ENCODE measurements at regions not wholly inside any gene's neighbourhood (a gene's known extent, or its start where the extent isn't known, plus 50 kb on each side); places are given as distances from the start of the nearest gene placed in this dataset.

DNA sequence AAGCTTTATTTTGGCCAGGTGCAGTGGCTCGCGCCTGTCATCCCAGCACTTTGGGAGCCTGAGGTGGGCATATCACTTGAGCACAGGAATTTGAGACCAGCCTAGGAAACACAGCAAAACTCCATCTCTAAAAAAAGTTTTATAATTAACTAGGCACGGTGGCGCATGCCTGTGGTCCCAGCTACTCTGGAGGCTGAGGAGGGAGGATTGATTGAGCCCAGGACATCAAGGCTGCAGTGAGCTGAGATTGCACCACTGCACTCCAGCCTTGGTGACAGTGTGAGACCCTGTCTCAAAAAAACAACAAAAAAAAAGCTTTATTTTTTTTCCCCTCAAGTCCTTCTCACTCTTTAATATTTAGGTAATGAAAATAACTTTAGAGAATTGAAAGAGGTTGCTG, 100.8 kb upstream of the CMC1 start:
- ChIA-PET CTCF (no interaction called here), POLR2A (no interaction called here)
- Histone ChIP-seq H3K27me3 (ENCODE audit: control insufficient read depth, insufficient read depth, low read length) (no peaks in the 10 kb centered on the region; the same call in 1 of the 2 replicates), H3K4me1 (ENCODE audit: control insufficient read depth, insufficient read depth, low read length) (no peaks in the 10 kb centered on the region), H3K9me3 (ENCODE audit: control insufficient read depth, insufficient read depth, low read depth, low read length) (no peaks in the 10 kb centered on the region), H3K4me3 (ENCODE audit: low read depth in 2 of 2, low read length in 2 of 2) (no peak overlapping the region), H3K27ac (ENCODE audit: low read length) (no peak overlapping the region), H3K36me3 (ENCODE audit: control insufficient read depth, insufficient read depth, low read length) (no peaks in the 10 kb centered on the region)
- TF ChIP-seq, protein P1, sequence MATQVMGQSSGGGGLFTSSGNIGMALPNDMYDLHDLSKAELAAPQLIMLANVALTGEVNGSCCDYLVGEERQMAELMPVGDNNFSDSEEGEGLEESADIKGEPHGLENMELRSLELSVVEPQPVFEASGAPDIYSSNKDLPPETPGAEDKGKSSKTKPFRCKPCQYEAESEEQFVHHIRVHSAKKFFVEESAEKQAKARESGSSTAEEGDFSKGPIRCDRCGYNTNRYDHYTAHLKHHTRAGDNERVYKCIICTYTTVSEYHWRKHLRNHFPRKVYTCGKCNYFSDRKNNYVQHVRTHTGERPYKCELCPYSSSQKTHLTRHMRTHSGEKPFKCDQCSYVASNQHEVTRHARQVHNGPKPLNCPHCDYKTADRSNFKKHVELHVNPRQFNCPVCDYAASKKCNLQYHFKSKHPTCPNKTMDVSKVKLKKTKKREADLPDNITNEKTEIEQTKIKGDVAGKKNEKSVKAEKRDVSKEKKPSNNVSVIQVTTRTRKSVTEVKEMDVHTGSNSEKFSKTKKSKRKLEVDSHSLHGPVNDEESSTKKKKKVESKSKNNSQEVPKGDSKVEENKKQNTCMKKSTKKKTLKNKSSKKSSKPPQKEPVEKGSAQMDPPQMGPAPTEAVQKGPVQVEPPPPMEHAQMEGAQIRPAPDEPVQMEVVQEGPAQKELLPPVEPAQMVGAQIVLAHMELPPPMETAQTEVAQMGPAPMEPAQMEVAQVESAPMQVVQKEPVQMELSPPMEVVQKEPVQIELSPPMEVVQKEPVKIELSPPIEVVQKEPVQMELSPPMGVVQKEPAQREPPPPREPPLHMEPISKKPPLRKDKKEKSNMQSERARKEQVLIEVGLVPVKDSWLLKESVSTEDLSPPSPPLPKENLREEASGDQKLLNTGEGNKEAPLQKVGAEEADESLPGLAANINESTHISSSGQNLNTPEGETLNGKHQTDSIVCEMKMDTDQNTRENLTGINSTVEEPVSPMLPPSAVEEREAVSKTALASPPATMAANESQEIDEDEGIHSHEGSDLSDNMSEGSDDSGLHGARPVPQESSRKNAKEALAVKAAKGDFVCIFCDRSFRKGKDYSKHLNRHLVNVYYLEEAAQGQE (IDR thresholded peaks at IDR 0.05; ENCODE audit: insufficient read depth in 1 of 2, low read depth in 2 of 2, low read length in 1 of 2), result no peak
- TF ChIP-seq SIN3A (IDR thresholded peaks at IDR 0.05; ENCODE audit: borderline replicate concordance, insufficient read depth, low read depth, low read length), result no peak
- TF ChIP-seq, protein P2, sequence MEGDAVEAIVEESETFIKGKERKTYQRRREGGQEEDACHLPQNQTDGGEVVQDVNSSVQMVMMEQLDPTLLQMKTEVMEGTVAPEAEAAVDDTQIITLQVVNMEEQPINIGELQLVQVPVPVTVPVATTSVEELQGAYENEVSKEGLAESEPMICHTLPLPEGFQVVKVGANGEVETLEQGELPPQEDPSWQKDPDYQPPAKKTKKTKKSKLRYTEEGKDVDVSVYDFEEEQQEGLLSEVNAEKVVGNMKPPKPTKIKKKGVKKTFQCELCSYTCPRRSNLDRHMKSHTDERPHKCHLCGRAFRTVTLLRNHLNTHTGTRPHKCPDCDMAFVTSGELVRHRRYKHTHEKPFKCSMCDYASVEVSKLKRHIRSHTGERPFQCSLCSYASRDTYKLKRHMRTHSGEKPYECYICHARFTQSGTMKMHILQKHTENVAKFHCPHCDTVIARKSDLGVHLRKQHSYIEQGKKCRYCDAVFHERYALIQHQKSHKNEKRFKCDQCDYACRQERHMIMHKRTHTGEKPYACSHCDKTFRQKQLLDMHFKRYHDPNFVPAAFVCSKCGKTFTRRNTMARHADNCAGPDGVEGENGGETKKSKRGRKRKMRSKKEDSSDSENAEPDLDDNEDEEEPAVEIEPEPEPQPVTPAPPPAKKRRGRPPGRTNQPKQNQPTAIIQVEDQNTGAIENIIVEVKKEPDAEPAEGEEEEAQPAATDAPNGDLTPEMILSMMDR (IDR thresholded peaks at IDR 0.05), result no peak
- TF ChIP-seq TCF7L2 (IDR thresholded peaks at IDR 0.05; ENCODE audit: low read depth, low read length), result no peak
- TF ChIP-seq POLR2AphosphoS5 (IDR thresholded peaks at IDR 0.05; ENCODE audit: low read depth, low read length), result no peak
- DNase-seq (ENCODE audit: low read depth, low spot score) (no peak), ATAC-seq (no peak)
- in situ Hi-C loops (cut with HindIII; ENCODE audit: low pct_unique_long_range_greater_than_20kb, low sequenced_read_pairs) (no loop called here), intact Hi-C loops (cut with micrococcal nuclease; ENCODE audit: unreplicated experiment) (no loop called here)
- no TSS peak for BruUV-seq (replicated peaks)

DNA sequence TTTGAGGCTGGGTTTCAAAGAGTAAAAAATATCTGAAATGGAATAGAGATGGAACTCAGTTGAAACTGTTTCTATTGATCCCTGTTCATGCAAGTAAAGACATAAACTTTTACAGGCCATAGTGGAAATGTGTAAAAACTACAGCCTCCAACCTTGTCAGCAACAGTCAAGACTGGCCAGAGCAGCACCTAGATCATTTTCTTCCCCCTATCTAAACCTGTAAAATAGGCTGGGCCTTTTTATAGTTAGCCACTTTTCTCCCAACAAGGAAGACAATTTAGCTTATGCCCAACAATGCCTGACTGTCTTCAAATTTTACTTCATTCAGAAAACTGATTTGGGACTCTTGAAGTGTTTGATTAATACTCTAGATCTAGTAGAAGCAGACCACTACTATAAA, 91.5 kb upstream of the CMC1 start:
- no TSS peak for BruUV-seq (replicated peaks)
- ATAC-seq, result no peak
- ChIA-PET POLR2A (no interaction called here), CTCF (no interaction called here)
- in situ Hi-C loops (cut with HindIII; ENCODE audit: low pct_unique_long_range_greater_than_20kb, low sequenced_read_pairs), result no loop called here
- no peaks in the 10 kb centered on the region for H3K4me1 ChIP-seq (ENCODE audit: control insufficient read depth, insufficient read depth, low read length)
- no peak for TF ChIP-seq POLR2AphosphoS5 (IDR thresholded peaks at IDR 0.05; ENCODE audit: low read depth, low read length)
- TF ChIP-seq, protein P1 (IDR thresholded peaks at IDR 0.05; ENCODE audit: insufficient read depth in 1 of 2, low read depth in 2 of 2, low read length in 1 of 2), result no peak
- TF ChIP-seq, protein P2 (IDR thresholded peaks at IDR 0.05), result no peak
- no peak for TF ChIP-seq SIN3A (IDR thresholded peaks at IDR 0.05; ENCODE audit: borderline replicate concordance, insufficient read depth, low read depth, low read length)
- no peak for TF ChIP-seq TCF7L2 (IDR thresholded peaks at IDR 0.05; ENCODE audit: low read depth, low read length)
- no peaks in the 10 kb centered on the region for H3K9me3 ChIP-seq (ENCODE audit: control insufficient read depth, insufficient read depth, low read depth, low read length)
- H3K4me3 ChIP-seq (ENCODE audit: low read depth in 2 of 2, low read length in 2 of 2), result no peak overlapping the region
- no peaks in the 10 kb centered on the region for H3K27me3 ChIP-seq (ENCODE audit: control insufficient read depth, insufficient read depth, low read length)
- no peak overlapping the region for H3K27ac ChIP-seq (ENCODE audit: low read length)
- intact Hi-C loops (cut with micrococcal nuclease; ENCODE audit: unreplicated experiment), result no loop called here
- no peaks in the 10 kb centered on the region for H3K36me3 ChIP-seq (ENCODE audit: control insufficient read depth, insufficient read depth, low read length)
- no peak for DNase-seq (ENCODE audit: low read depth, low spot score)
